GM20000 (cell line): ENCODE measurements at regions not wholly inside any gene's neighbourhood (a gene's known extent, or its start where the extent isn't known, plus 50 kb on each side); places are given as distances from the start of the nearest gene placed in this dataset.

Experiments
- DNase-seq: peaks from one replicate; pipeline ENCODE4 v3.0.0; 2012; ENCODE audit warnings: low spot score
- TF ChIP-seq, protein P1 (sequence below): IDR thresholded peaks from 2 replicates; pipeline ENCODE4 v1.5.1; 2012; ENCODE audit warnings: mild to moderate bottlenecking, control low read depth; ENCODE audit errors: extremely low read depth, missing control alignments

GRCh38 chr4:94156826-94157225, 50.8 kb upstream of the SMARCAD1 start:
- TF ChIP-seq, protein P1, sequence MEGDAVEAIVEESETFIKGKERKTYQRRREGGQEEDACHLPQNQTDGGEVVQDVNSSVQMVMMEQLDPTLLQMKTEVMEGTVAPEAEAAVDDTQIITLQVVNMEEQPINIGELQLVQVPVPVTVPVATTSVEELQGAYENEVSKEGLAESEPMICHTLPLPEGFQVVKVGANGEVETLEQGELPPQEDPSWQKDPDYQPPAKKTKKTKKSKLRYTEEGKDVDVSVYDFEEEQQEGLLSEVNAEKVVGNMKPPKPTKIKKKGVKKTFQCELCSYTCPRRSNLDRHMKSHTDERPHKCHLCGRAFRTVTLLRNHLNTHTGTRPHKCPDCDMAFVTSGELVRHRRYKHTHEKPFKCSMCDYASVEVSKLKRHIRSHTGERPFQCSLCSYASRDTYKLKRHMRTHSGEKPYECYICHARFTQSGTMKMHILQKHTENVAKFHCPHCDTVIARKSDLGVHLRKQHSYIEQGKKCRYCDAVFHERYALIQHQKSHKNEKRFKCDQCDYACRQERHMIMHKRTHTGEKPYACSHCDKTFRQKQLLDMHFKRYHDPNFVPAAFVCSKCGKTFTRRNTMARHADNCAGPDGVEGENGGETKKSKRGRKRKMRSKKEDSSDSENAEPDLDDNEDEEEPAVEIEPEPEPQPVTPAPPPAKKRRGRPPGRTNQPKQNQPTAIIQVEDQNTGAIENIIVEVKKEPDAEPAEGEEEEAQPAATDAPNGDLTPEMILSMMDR, result no peak
- DNase-seq, result no peak
